HFFc6 (cell line): ENCODE measurements at regions not wholly inside any gene's neighbourhood (a gene's known extent, or its start where the extent isn't known, plus 50 kb on each side); places are given as distances from the start of the nearest gene placed in this dataset.

Experiments
- DNase-seq: peaks from one replicate; pipeline ENCODE4 v3.0.0-alpha.2; 2018
- H3K27ac Mint-ChIP-seq: 2 replicates; pipeline ENCODE4 v1.8.0; 2020; ENCODE audit warnings: mild to moderate bottlenecking, mixed read lengths
- H3K27me3 Mint-ChIP-seq: 2 replicates; pipeline ENCODE4 v1.8.0; 2021; ENCODE audit warnings: mild to moderate bottlenecking, moderate library complexity, mixed read lengths; ENCODE audit not compliant: insufficient read depth
- H3K36me3 Mint-ChIP-seq: 2 replicates; pipeline ENCODE4 v1.8.0; 2021; ENCODE audit warnings: low read depth, mixed read lengths
- H3K4me1 Mint-ChIP-seq: 2 replicates; pipeline ENCODE4 v1.8.0; 2020; ENCODE audit warnings: low read depth, mixed read lengths
- H3K4me3 Mint-ChIP-seq: 2 replicates; pipeline ENCODE4 v1.8.0; 2020; ENCODE audit warnings: mild to moderate bottlenecking, moderate library complexity, mixed read lengths
- H3K9me3 Mint-ChIP-seq: 2 replicates; pipeline ENCODE4 v1.8.0; 2020; ENCODE audit warnings: mild to moderate bottlenecking, mixed read lengths
- CTCF ChIP-seq: fragments of 200-600 bp; sonication (generic); IDR thresholded peaks from 2 replicates; pipeline ENCODE4 v1.5.0; 2021; ENCODE audit warnings: antibody characterized with exemption, mild to moderate bottlenecking

- Mint-ChIP-seq H3K4me1 (no peaks in the 10 kb centered on the region), H3K4me3 (no peak overlapping the region), H3K27me3 (peaks cover 2% of the 10 kb centered on the region; the same call in 1 of the 2 replicates), H3K36me3 (peaks cover 3% of the 10 kb centered on the region), H3K27ac (no peak overlapping the region), H3K9me3 (peaks cover 16% of the 10 kb centered on the region)
- no peak for DNase-seq
- no peak for TF ChIP-seq CTCF
These were observed 829.4 kb upstream of the ALCAM start for GRCh38 chr3:104537323-104537722.

- Mint-ChIP-seq H3K27ac (no peak overlapping the region), H3K9me3 (no peaks in the 10 kb centered on the region), H3K4me1 (peaks cover 26% of the 10 kb centered on the region), H3K36me3 (no peaks in the 10 kb centered on the region), H3K4me3 (no peak overlapping the region), H3K27me3 (no peaks in the 10 kb centered on the region)
- no peak for TF ChIP-seq CTCF
- no peak for DNase-seq
These were observed 820.4 kb upstream of the ALCAM start for GRCh38 chr3:104546301-104546700.

GRCh38 chr3:104547031-104547430, 819.7 kb upstream of the ALCAM start:
- TF ChIP-seq CTCF, result no peak
- no peak for DNase-seq
- no peaks in the 10 kb centered on the region for H3K36me3 Mint-ChIP-seq
- H3K27me3 Mint-ChIP-seq, result no peaks in the 10 kb centered on the region
- no peak overlapping the region for H3K4me3 Mint-ChIP-seq
- peaks cover 26% of the 10 kb centered on the region for H3K4me1 Mint-ChIP-seq
- no peak overlapping the region for H3K27ac Mint-ChIP-seq
- no peaks in the 10 kb centered on the region for H3K9me3 Mint-ChIP-seq

- Mint-ChIP-seq H3K36me3 (no peaks in the 10 kb centered on the region), H3K27me3 (no peaks in the 10 kb centered on the region), H3K9me3 (no peaks in the 10 kb centered on the region), H3K4me3 (no peak overlapping the region; the same call in 1 of the 2 replicates), H3K4me1 (peaks cover 26% of the 10 kb centered on the region), H3K27ac (no peak overlapping the region)
- no peak for DNase-seq
- no peak for TF ChIP-seq CTCF
These were observed 818.3 kb upstream of the ALCAM start for GRCh38 chr3:104548401-104548800.

GRCh38 chr3:104549099-104549714, 817.5 kb upstream of the ALCAM start:
- Mint-ChIP-seq H3K27ac (no peak overlapping the region), H3K36me3 (no peaks in the 10 kb centered on the region), H3K9me3 (no peaks in the 10 kb centered on the region), H3K4me1 (peaks cover 26% of the 10 kb centered on the region), H3K4me3 (peak overlapping the region; percentile 6), H3K27me3 (no peaks in the 10 kb centered on the region)
- no peak for TF ChIP-seq CTCF
- peak; percentile 8 for DNase-seq

GRCh38 chr3:104553121-104553520, 813.6 kb upstream of the ALCAM start:
- no peak for TF ChIP-seq CTCF
- Mint-ChIP-seq H3K36me3 (no peaks in the 10 kb centered on the region), H3K9me3 (no peaks in the 10 kb centered on the region), H3K27ac (no peak overlapping the region), H3K27me3 (no peaks in the 10 kb centered on the region), H3K4me1 (peaks cover 23% of the 10 kb centered on the region), H3K4me3 (no peak overlapping the region)
- no peak for DNase-seq
